ENCODE measurements at regions not wholly inside any gene's neighbourhood (a gene's known extent, or its start where the extent isn't known, plus 50 kb on each side); places are given as distances from the start of the nearest gene placed in this dataset.

- DNase-seq (ENCODE audit: low read depth in 4 of 4, low spot score in 1 of 4), result no peak
Measured at GRCh38 chr1:47551971-47552528, 114.2 kb downstream of the FOXD2 start.

DNA sequence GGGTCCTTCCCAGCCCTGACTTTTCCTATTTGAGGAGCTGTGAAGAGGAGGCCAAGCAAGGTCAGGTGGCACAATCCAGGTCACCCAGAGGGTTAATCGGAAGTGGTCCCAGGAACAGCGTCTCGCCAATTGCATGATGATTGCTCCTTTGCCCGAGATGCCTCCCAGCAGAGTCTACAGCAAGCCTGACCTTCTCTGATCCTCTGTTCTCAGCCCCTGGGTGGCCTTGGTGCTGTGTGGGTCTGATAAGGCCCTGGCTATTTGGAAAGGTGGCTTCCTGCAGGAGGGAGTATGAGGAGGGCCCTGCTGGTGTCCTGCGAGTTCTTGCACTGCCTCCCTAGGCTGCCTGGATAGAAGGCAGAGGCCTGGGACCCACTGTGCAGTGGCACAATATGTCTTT is 116.2 kb downstream of the FOXD2 start:
- DNase-seq (ENCODE audit: low read depth in 4 of 4, low spot score in 1 of 4), result no peak

DNA sequence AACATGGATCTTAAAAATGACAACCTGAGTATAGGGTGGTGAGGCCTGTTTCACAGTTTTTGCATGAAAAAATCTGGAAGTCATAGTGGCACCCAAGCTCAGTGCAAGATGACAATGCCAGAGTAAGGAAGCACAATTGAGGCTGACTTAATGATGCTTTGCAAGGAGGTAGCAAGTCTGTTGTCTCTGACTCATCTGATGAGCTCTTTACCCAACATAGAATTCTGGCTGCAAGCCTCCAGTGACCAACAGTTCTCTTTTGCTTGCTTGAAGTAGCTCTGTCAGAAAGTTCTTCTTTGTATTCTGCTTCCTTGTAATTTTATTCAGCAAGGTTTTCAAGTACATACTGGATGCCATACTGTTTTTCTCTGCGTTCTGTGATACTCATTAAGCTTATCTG is 117.1 kb downstream of the FOXD2 start:
- no peak for DNase-seq (ENCODE audit: low read depth in 4 of 4, low spot score in 1 of 4)

DNA sequence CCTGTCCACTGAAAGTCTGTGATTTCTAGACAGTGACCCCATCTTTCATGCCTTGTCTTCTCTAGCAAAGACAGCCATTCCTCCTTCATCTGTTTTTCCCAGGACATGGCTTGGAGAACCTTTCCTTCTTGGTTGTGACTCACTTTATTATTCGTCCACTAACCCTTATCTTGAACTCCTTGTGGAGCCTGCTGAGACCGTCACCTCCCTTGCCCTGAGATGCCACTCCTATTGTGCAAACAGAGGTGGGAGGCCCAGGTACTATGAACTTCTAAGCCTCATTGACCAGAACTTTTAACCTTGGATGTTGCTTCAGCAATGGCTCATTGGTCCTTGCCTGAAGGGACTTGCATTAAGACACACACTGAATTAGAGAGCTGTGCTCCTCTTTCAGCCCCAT is 117.5 kb downstream of the FOXD2 start:
- no peak for DNase-seq (ENCODE audit: low read depth in 4 of 4, low spot score in 1 of 4)

GRCh38 chr1:47555841-47556560 is 118.2 kb downstream of the FOXD2 start:
- no peak for DNase-seq (ENCODE audit: low read depth in 4 of 4, low spot score in 1 of 4)

DNA sequence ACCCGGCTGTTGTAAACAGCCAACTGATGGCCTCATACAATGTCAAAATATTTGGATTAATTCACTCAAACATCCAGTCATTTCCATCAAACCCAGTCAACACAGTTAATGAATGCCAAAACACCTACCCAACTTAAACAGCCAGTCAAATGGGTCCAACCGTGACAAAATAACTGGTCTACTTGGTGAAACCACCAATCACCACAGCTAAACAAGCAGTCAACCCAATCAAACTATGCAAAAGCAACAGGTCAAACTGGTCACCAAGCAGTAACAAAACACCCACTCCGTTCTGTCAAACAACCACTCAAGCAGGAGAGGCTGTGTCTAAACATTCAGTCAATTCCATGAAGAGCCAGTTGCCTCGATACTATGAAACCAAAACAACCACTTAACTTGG is 119.2 kb downstream of the FOXD2 start:
- no peak for DNase-seq (ENCODE audit: low read depth in 4 of 4, low spot score in 1 of 4)

- no peak for DNase-seq (ENCODE audit: low read depth in 4 of 4, low spot score in 1 of 4)
Measured at GRCh38 chr1:47558601-47559593, 121.1 kb downstream of the FOXD2 start.

DNA sequence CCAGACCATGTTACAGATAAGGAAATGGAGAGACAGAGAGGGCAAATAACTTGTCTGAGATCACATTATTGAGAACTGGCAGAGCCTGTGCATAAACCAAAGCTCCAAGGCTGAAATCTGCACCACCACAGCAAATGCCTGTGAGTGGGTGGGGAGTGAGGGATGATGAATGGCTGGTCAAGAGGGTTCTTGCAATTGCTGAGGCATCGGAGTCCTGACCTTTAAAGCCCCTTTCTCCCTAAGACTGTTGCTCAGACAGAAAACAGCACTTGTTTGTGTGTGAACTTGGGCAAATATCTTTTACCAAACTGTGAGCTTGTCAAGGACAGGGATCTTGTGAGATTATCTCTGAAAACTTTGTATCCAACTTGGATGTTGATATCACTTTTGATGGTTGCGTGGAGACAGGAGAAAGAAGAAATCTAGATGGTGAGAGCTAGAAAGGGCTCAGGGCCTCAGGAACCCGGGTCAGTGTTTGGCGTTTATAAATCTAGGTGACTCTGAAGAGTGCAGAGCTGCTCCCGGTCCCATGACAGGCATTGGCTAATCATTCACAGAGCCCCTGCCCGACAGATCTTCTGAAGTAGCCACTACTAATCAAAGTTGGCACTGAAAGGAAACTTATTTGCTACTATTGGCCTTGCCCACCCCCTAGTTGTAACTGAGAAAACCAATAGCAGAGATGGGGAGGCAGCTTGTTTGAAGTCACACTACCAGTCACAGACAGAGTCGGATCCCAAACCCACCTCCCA is 122.3 kb downstream of the FOXD2 start:
- no peak for DNase-seq (ENCODE audit: low read depth in 4 of 4, low spot score in 1 of 4)

- no peak for DNase-seq (ENCODE audit: low read depth in 4 of 4, low spot score in 1 of 4)
Measured at GRCh38 chr1:47561523-47562007, 123.7 kb downstream of the FOXD2 start.

- DNase-seq (ENCODE audit: low read depth in 4 of 4, low spot score in 1 of 4), result no peak
Measured at GRCh38 chr1:47562147-47562546, 124.3 kb downstream of the FOXD2 start.

- no peak for DNase-seq (ENCODE audit: low read depth in 4 of 4, low spot score in 1 of 4)
Measured at GRCh38 chr1:47562799-47563198, 125.0 kb downstream of the FOXD2 start.

GRCh38 chr1:47563201-47563600 is 125.4 kb downstream of the FOXD2 start:
- DNase-seq (ENCODE audit: low read depth in 4 of 4, low spot score in 1 of 4), result no peak

GRCh38 chr1:47564570-47564969 is 126.7 kb downstream of the FOXD2 start:
- no peak for DNase-seq (ENCODE audit: low read depth in 4 of 4, low spot score in 1 of 4)

DNA sequence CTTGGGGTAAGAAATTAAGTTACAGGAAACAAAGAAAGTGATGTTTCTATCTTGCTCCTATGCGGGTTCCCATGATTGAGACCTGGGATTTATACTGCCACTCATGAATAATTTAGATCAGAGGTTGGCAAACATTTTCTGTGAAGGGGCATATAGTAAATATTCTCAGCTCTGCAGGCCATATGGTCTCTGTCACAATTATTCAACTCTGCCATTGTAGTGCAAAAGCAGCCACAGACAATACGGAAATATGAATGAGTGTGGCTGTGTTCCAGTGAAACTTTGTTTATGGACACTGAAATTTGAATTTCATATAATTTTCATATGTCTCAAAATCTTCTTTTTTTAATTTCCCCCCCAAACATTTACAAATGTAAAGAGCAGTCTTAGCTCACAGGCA is 127.2 kb downstream of the FOXD2 start:
- DNase-seq (ENCODE audit: low read depth in 4 of 4, low spot score in 1 of 4), result no peak

GRCh38 chr1:47565676-47566075 is 127.8 kb downstream of the FOXD2 start:
- no peak for DNase-seq (ENCODE audit: low read depth in 4 of 4, low spot score in 1 of 4)

DNA sequence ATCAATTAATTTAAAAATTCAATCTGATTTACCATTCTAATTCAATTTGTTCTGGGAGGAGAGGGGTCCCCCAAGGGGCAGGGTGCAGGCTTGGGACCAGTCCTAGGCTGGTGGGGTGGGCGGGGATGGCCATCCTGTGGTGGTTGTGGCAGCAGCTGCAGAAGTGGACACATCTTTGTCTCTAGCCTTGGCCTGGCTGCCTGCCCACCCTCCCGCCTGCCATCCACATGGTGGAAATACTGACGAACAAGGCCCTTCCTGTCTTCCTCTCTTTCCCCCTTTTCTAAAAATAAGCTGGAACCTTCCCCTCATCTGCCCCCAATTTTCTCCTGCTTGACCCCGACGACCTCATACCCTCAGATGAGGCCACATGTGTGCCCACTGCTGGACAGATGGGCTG is 130.9 kb downstream of the FOXD2 start:
- DNase-seq (ENCODE audit: low read depth in 4 of 4, low spot score in 1 of 4), result no peak

DNA sequence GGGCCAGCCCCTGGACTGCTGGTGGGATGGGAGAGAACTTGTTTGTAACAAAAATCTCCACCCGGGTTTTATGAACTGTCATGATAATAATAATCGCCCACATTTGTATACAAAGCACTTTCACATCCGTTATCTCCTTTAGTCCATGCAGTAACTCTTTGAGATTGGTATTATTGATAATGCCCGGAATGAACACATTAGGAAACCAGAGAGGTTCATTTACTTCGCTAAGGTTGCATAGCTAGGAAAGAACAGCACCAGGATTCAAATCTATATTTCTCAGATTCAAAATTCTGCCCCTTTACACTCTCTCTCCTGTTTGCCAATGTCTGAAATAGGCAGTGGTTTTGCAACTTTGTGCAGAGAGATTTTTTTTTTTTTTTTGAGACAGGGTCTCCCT is 131.4 kb downstream of the FOXD2 start:
- no peak for DNase-seq (ENCODE audit: low read depth in 4 of 4, low spot score in 1 of 4)

DNA sequence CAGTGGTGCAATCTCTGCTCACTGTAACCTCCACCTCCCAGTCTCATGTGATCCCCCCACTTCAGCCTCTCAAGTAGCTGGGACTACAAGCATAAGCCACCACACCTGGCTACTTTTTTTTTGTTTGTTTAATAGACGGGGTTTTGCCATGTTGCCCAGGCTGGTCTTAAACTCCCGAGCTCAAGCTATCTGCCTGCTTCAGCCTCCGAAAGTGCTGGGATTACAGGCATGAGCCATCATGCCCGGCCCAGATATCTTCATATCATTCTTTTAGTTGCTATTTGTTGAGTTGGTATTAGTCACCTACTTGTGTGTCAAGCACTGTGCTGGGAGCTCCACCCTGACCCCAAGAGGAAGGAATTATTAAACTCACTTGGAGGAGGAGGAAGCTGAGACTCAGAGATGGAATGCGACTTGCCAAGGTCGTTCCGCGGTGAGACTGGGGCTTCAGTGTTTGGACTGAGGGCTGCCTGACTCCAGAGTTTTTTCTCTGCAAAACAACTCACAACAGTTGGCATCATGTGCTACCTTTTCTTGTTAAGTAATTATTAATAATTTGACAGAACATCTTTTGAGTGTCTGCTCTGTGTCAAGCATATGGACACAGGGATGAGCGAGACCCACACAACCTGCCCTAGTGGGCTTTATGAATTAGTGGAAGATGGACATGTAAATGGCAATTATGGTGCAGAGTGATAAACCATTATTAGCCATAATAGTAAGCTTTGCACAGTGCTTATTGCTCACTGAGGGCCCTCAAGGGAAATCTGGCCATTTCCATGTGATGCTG is 132.0 kb downstream of the FOXD2 start:
- DNase-seq (ENCODE audit: low read depth in 4 of 4, low spot score in 1 of 4), result no peak

DNA sequence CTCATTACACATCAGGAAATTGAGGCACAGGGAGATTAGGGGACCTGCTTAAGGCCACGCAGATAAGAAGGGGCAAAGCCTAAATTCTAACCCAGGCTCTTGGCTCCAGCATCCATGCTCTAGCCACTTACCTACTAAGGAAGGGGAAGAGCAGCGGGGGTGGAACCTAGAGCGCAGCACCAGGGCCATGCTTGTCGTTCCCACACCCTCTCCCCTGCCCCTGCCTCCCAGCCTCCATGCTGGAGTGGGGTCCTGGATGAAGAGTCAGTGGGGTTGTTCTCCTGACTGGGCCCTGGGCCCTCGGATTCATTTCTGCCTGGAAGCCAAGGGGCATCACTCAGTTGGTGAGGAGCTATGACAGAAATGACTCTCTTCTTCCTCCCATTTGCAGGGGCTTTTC is 133.3 kb downstream of the FOXD2 start:
- DNase-seq (ENCODE audit: low read depth in 4 of 4, low spot score in 1 of 4), result no peak

DNA sequence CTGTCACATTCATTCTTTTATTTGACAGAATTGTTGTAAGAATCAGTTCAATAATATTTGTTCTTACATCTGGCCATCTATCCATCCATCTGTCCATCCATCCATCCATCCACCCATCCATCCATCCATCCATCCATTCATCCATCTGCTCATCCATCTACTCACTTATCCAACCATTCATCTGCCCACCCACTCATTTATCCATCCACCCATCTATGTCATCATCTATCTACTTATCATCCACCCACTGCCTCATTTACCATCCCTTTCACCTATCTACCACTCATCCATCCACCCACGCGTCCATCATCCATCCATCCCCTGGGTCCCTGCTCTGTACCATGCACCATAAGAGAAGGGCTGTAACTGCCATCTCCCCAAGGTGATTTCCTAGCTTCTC is 134.1 kb downstream of the FOXD2 start:
- DNase-seq (ENCODE audit: low read depth in 4 of 4, low spot score in 1 of 4), result no peak

Data from stimulated activated CD4-positive, alpha-beta T cell treated with anti-CD3 and anti-CD28 coated beads, Interleukin-1b, Interleukin-23, amount 100 ng/mL, for 24 hours (primary cell).